ENCODE measurements at regions not wholly inside any gene's neighbourhood (a gene's known extent, or its start where the extent isn't known, plus 50 kb on each side); places are given as distances from the start of the nearest gene placed in this dataset.

- no peak for TF ChIP-seq IRF1 (CRISPR knock-in tag; IDR thresholded peaks at IDR 0.05)
- TF ChIP-seq CTCF (IDR thresholded peaks at IDR 0.05): no peak
- no peak for TF ChIP-seq E2F4 (CRISPR knock-in tag; IDR thresholded peaks at IDR 0.05; ENCODE audit: borderline replicate concordance, low read depth)
- TF ChIP-seq ZNF423 (CRISPR knock-in tag; IDR thresholded peaks at IDR 0.05): no peak
- no peak for TF ChIP-seq SMAD3 (CRISPR knock-in tag; IDR thresholded peaks at IDR 0.05; ENCODE audit: borderline replicate concordance)
- no peak for TF ChIP-seq MXD4 (CRISPR knock-in tag; IDR thresholded peaks at IDR 0.05; ENCODE audit: borderline replicate concordance)
- TF ChIP-seq MLX (CRISPR knock-in tag; IDR thresholded peaks at IDR 0.05): no peak
- TF ChIP-seq NFYB (CRISPR knock-in tag; conservative IDR thresholded peaks at IDR 0.05; ENCODE audit: low read depth): no peak
- no peak for TF ChIP-seq MYBL2 (CRISPR knock-in tag; IDR thresholded peaks at IDR 0.05)
- TF ChIP-seq HMGXB4 (CRISPR knock-in tag; IDR thresholded peaks at IDR 0.05): no peak
Measured at GRCh38 chr6:117795234-117795633, 111.8 kb upstream of the SLC35F1 start.
